HCT116 (cell line): ENCODE measurements at regions not wholly inside any gene's neighbourhood (a gene's known extent, or its start where the extent isn't known, plus 50 kb on each side); places are given as distances from the start of the nearest gene placed in this dataset.

Source experiments
- ATAC-seq: fragments of 200-7000 bp; cut with Tn5 transposase; 2 replicates; pipeline ENCODE4 v1.9.1; 2020; ENCODE audit warnings: mild to moderate bottlenecking, moderate library complexity
- BruUV-seq: library from RNA; stranded (reverse); fragments of 400-500 nt; replicated peaks from 2 replicates; lab custom pipeline; 2021; lab: Mats Ljungman, UMichigan
- CTCF ChIA-PET: fragments of 300-600 bp; sonication (Branson Sonifier 250); formaldehyde crosslinking; loops from one replicate; lab custom pipeline; 2021; ENCODE audit warnings: antibody characterized with exemption; lab: Charles Lee
- POLR2A ChIA-PET: fragments of 300-600, 350-600 bp; sonication (Branson Sonifier 250); formaldehyde crosslinking; loops from one replicate; lab custom pipeline; 2021; ENCODE audit warnings: antibody characterized with exemption; lab: Charles Lee
- RAD21 ChIA-PET, 2 experiments: fragments of 300-600 bp; sonication (Branson Sonifier 250); formaldehyde crosslinking; loops; one replicate each; lab custom pipeline; 2023; ENCODE audit warnings: low total read pairs in 2 of 2; ENCODE audit not compliant: uncharacterized antibody in 2 of 2, unreplicated experiment in 2 of 2, low non-redundant PET in 1 of 2; lab: Charles Lee
- DNase-seq: peaks from one replicate; pipeline ENCODE4 v3.0.0-alpha.2; 2010; ENCODE audit warnings: low read depth, low spot score
- H2AFZ ChIP-seq: fragments of 200-600 bp; shearing (Covaris generic), sonication (generic); 2 replicates; pipeline ENCODE4 v1.6.1; 2017; ENCODE audit warnings: low read depth, mixed run types, mixed read lengths, antibody characterized with exemption, low read length; ENCODE audit not compliant: poor library complexity, severe bottlenecking
- H3K27ac ChIP-seq: 2 replicates; pipeline ENCODE4 v1.5.1; 2012; ENCODE audit warnings: low read depth, low read length
- H3K27me3 ChIP-seq: fragments of 200-600 bp; sonication (generic); 2 replicates; pipeline ENCODE4 v1.6.1; 2016; ENCODE audit warnings: mixed run types, low read length, mixed read lengths; ENCODE audit not compliant: insufficient read depth
- H3K36me3 ChIP-seq, 2 experiments: fragments of 200-500 bp in 1 of 2; fragments of 200-600 bp in 1 of 2; sonication (Bioruptor generic) in 1 of 2; sonication (generic) in 1 of 2; 2 replicates each; pipeline versions ENCODE4 v1.5.1 to v1.6.1; 2014 to 2016; ENCODE audit warnings: low read length in 2 of 2, inconsistent platforms in 1 of 2, mixed read lengths in 1 of 2, mixed run types in 1 of 2; ENCODE audit not compliant: insufficient read depth in 2 of 2, control insufficient read depth in 1 of 2
- H3K4me1 ChIP-seq, 2 experiments: fragments of 200-600 bp in 1 of 2; sonication (generic) in 1 of 2; 2 replicates each; pipeline versions ENCODE4 v1.5.1 to v1.6.1; 2012 to 2017; ENCODE audit warnings: low read length in 2 of 2, inconsistent platforms in 1 of 2, mild to moderate bottlenecking in 1 of 2, mixed read lengths in 1 of 2, mixed run types in 1 of 2, moderate library complexity in 1 of 2; ENCODE audit not compliant: insufficient read depth in 2 of 2, control insufficient read depth in 1 of 2
- H3K4me2 ChIP-seq: fragments of 200-600 bp; sonication (generic); 2 replicates; pipeline ENCODE4 v1.6.1; 2017; ENCODE audit warnings: mixed run types, low read length, mixed read lengths
- H3K4me3 ChIP-seq, 2 experiments: fragments of 200-600 bp in 1 of 2; sonication (generic) in 1 of 2; replicated peaks in 1 of 2; 2 replicates each; pipeline ENCODE4 v1.5.1; 2011 to 2016; ENCODE audit warnings: low read length in 2 of 2, control low read depth in 1 of 2, low read depth in 1 of 2, mild to moderate bottlenecking in 1 of 2, mixed read lengths in 1 of 2, mixed run types in 1 of 2
- H3K79me2 ChIP-seq: fragments of 200-600 bp; sonication (generic); 2 replicates; pipeline ENCODE4 v1.6.1; 2017; ENCODE audit warnings: mild to moderate bottlenecking, mixed run types, low read length, moderate library complexity, mixed read lengths; ENCODE audit not compliant: insufficient read depth
- H3K9ac ChIP-seq: fragments of 200-600 bp; sonication (generic); 2 replicates; pipeline ENCODE4 v1.6.1; 2016; ENCODE audit warnings: low read length, mixed read lengths
- H3K9me2 ChIP-seq: fragments of 200-600 bp; sonication (generic), shearing (Covaris generic); 2 replicates; pipeline ENCODE4 v1.6.1; 2017; ENCODE audit warnings: mixed run types, mild to moderate bottlenecking, moderate library complexity; ENCODE audit not compliant: insufficient read depth
- H3K9me3 ChIP-seq, 2 experiments: fragments of 200-500 bp in 1 of 2; fragments of 200-600 bp in 1 of 2; sonication (Bioruptor generic) in 1 of 2; sonication (generic) in 1 of 2; 2 replicates each; pipeline ENCODE4 v1.6.1; 2014 to 2017; ENCODE audit warnings: low read length in 2 of 2, mixed read lengths in 2 of 2, inconsistent platforms in 1 of 2, low read depth in 1 of 2, mild to moderate bottlenecking in 1 of 2, mixed run types in 1 of 2, moderate library complexity in 1 of 2; ENCODE audit not compliant: control insufficient read depth in 1 of 2, insufficient read depth in 1 of 2
- H4K20me1 ChIP-seq: fragments of 200-600 bp; sonication (generic), shearing (Covaris generic); 2 replicates; pipeline ENCODE4 v1.6.1; 2017; ENCODE audit warnings: mixed run types, mild to moderate bottlenecking, moderate library complexity; ENCODE audit not compliant: insufficient read depth
- CBX3 ChIP-seq: IDR thresholded peaks from 2 replicates; pipeline ENCODE4 v1.6.1; 2012; ENCODE audit warnings: low read depth
- CEBPB ChIP-seq: IDR thresholded peaks from 2 replicates; pipeline ENCODE4 v1.6.1; 2012; ENCODE audit warnings: low read depth
- CTCF ChIP-seq, 3 experiments: fragments of 200-600 bp in 1 of 3; sonication (generic) in 1 of 3; IDR thresholded peaks in 2 of 3; conservative IDR thresholded peaks in 1 of 3; 2 replicates each; pipeline ENCODE4 v1.5.1; 2012 to 2017; ENCODE audit warnings: low read depth in 2 of 3, low read length in 2 of 3, antibody characterized with exemption in 1 of 3, borderline replicate concordance in 1 of 3, control low read depth in 1 of 3, mild to moderate bottlenecking in 1 of 3, mixed read lengths in 1 of 3, mixed run types in 1 of 3, moderate library complexity in 1 of 3; ENCODE audit not compliant: insufficient read depth in 1 of 3
- EGR1 ChIP-seq: IDR thresholded peaks from 2 replicates; pipeline ENCODE4 v1.6.1; 2012; ENCODE audit warnings: low read depth
- ELF1 ChIP-seq: IDR thresholded peaks from 2 replicates; pipeline ENCODE4 v1.6.1; 2012; ENCODE audit warnings: low read depth, borderline replicate concordance
- EZH2 ChIP-seq: fragments of 200-600 bp; sonication (generic); IDR thresholded peaks from 2 replicates; pipeline ENCODE4 v1.6.1; 2017; ENCODE audit warnings: antibody characterized with exemption, mixed run types
- EZH2phosphoT487 ChIP-seq: fragments of 200-600 bp; IDR thresholded peaks from 2 replicates; pipeline ENCODE4 v1.6.1; 2018; ENCODE audit warnings: antibody characterized with exemption, borderline replicate concordance
- FOSL1 ChIP-seq: IDR thresholded peaks from 2 replicates; pipeline ENCODE4 v1.6.1; 2012; ENCODE audit warnings: low read depth
- POLR2A ChIP-seq: IDR thresholded peaks from 2 replicates; pipeline ENCODE4 v1.7.0; 2011; ENCODE audit warnings: borderline replicate concordance; ENCODE audit not compliant: insufficient read depth, insufficient read length; ENCODE audit errors: extremely low read depth
- POLR2AphosphoS5 ChIP-seq: IDR thresholded peaks from 2 replicates; pipeline ENCODE4 v1.6.1; 2011; ENCODE audit warnings: mild to moderate bottlenecking, low read depth, low read length, moderate library complexity
- RAD21 ChIP-seq: IDR thresholded peaks from 2 replicates; pipeline ENCODE4 v1.6.1; 2012; ENCODE audit warnings: low read depth, mild to moderate bottlenecking
- REST ChIP-seq: IDR thresholded peaks from 2 replicates; pipeline ENCODE4 v1.6.1; 2012; ENCODE audit warnings: low read depth
- SP1 ChIP-seq: IDR thresholded peaks from 2 replicates; pipeline ENCODE4 v1.6.1; 2012; ENCODE audit warnings: low read depth
- SRF ChIP-seq: IDR thresholded peaks from 2 replicates; pipeline ENCODE4 v1.6.1; 2012; ENCODE audit warnings: low read depth
- YY1 ChIP-seq: IDR thresholded peaks from 2 replicates; pipeline ENCODE4 v1.6.1; 2011; ENCODE audit warnings: low read length, low read depth, moderate library complexity, mild to moderate bottlenecking; ENCODE audit not compliant: insufficient replicate concordance; ENCODE audit errors: extremely low read depth
- ZFX ChIP-seq: fragments of 450-650 bp; IDR thresholded peaks from 2 replicates; pipeline ENCODE4 v1.6.1; 2017
- intact Hi-C: fragments of 100-400 bp; cut with micrococcal nuclease; formaldehyde crosslinking; loops from 2 replicates; pipeline ENCODE4 v1.10.0; 2022
- TF ChIP-seq, protein P1 (sequence below): IDR thresholded peaks from 2 replicates; pipeline ENCODE4 v1.6.1; 2012
- TF ChIP-seq, protein P2 (sequence below): IDR thresholded peaks from 2 replicates; pipeline ENCODE4 v1.6.1; 2012
- TF ChIP-seq, protein P3 (sequence below): IDR thresholded peaks from 2 replicates; pipeline ENCODE4 v1.6.1; 2011; ENCODE audit warnings: mild to moderate bottlenecking, low read length, moderate library complexity; ENCODE audit not compliant: insufficient replicate concordance; ENCODE audit errors: extremely low read depth

- RAD21 ChIA-PET, result no interaction called here
- H4K20me1 ChIP-seq, result no peaks in the 10 kb centered on the region
- BruUV-seq, result no TSS peak
- H3K27ac ChIP-seq, result no peak overlapping the region
- H3K27me3 ChIP-seq, result no peaks in the 10 kb centered on the region
- H2AFZ ChIP-seq, result no peak overlapping the region
- DNase-seq, result no peak
- H3K4me1 ChIP-seq, result no peaks in the 10 kb centered on the region
- TF ChIP-seq, protein P1, sequence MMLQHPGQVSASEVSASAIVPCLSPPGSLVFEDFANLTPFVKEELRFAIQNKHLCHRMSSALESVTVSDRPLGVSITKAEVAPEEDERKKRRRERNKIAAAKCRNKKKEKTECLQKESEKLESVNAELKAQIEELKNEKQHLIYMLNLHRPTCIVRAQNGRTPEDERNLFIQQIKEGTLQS, result no peak
- TF ChIP-seq SP1 (no peak), EGR1 (no peak), SRF (no peak), POLR2AphosphoS5 (no peak), REST (no peak), EZH2 (no peak), YY1 (no peak), EZH2phosphoT487 (no peak), CBX3 (no peak), ZFX (no peak), POLR2A (no peak), FOSL1 (no peak), CEBPB (no peak), RAD21 (no peak), CTCF (IDR thresholded peaks at IDR 0.05 in 2 of 3, conservative IDR thresholded peaks at IDR 0.05 in 1 of 3; ENCODE audit: borderline replicate concordance in 1 of 3, insufficient read depth in 1 of 3, low read depth in 2 of 3, low read length in 2 of 3) (no peak), ELF1 (no peak)
- TF ChIP-seq, protein P2, sequence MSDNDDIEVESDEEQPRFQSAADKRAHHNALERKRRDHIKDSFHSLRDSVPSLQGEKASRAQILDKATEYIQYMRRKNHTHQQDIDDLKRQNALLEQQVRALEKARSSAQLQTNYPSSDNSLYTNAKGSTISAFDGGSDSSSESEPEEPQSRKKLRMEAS, result no peak
- TF ChIP-seq, protein P3, sequence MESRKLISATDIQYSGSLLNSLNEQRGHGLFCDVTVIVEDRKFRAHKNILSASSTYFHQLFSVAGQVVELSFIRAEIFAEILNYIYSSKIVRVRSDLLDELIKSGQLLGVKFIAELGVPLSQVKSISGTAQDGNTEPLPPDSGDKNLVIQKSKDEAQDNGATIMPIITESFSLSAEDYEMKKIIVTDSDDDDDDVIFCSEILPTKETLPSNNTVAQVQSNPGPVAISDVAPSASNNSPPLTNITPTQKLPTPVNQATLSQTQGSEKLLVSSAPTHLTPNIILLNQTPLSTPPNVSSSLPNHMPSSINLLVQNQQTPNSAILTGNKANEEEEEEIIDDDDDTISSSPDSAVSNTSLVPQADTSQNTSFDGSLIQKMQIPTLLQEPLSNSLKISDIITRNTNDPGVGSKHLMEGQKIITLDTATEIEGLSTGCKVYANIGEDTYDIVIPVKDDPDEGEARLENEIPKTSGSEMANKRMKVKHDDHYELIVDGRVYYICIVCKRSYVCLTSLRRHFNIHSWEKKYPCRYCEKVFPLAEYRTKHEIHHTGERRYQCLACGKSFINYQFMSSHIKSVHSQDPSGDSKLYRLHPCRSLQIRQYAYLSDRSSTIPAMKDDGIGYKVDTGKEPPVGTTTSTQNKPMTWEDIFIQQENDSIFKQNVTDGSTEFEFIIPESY, result no peak
- 0 out of 2 replicates have a peak, but pooled peaks cover 3% of the 10 kb centered on the region for H3K9me2 ChIP-seq
- H3K79me2 ChIP-seq, result no peaks in the 10 kb centered on the region
- CTCF ChIA-PET, result no interaction called here
- H3K4me3 ChIP-seq, result no peak overlapping the region
- intact Hi-C loops, result no loop called here
- no peak overlapping the region for H3K4me2 ChIP-seq
- no peaks in the 10 kb centered on the region for H3K9me3 ChIP-seq
- H3K36me3 ChIP-seq, result no peaks in the 10 kb centered on the region
- no peak overlapping the region for H3K9ac ChIP-seq
- no peak for ATAC-seq
- POLR2A ChIA-PET, result no interaction called here
Observed at GRCh38 chr4:28545986-28546385, 1685.3 kb downstream of the STIM2 start.
